Stimulated activated CD4-positive, alpha-beta T cell treated with anti-CD3 and anti-CD28 coated beads, Interleukin-15, amount 100 ng/mL, for 48 hours (primary cell): ENCODE measurements at regions not wholly inside any gene's neighbourhood (a gene's known extent, or its start where the extent isn't known, plus 50 kb on each side); places are given as distances from the start of the nearest gene placed in this dataset.

Experiments used
- DNase-seq, 2 donors: peaks; one replicate each; pipeline ENCODE4 v3.0.0-alpha.2; 2020; ENCODE audit warnings: low read depth in 2 of 2

DNA sequence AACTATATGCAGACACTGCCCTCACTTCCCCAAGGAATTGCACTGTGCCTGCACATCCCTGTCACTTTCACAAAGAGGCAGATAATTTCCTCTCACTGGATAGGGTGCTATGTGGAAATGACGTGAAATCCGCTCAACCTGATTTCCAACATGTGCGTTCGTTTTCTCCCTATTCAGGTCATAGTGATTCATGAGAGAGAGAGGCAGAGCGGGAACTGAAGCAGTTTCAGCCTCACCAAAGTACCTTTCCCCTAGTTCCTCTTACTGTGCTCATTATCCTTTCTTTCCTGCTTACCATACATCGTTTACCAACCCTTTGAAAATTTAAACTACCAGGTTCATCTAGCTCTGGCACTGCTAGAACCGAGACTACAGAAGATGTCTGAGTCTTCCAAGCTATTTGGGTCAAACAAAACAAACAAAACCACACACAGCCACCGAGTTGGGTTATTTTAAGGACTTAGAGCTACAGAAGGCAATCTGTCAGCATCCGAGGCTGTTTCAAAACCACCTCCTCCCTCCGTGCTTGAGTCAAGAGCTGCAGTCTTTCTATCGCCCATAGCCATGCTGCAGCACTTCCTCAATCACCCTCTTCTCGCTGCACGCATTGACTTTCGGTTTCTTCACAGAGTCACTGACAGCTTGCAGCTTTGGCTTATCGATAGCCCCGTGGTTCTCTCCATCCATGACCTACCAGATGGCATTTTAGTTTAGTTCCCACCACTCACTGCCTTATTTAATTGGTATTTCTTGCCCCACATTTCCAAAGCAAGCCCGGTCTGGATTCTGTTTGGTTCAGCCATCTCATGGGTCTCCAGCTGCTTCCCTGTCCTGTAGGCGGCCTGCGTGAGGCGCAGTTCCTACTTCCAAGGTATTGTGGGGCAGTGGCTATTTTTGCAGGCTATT, 1395.8 kb downstream of the EFNB2 start:
- peak; percentile 41 to 42 for DNase-seq

DNA sequence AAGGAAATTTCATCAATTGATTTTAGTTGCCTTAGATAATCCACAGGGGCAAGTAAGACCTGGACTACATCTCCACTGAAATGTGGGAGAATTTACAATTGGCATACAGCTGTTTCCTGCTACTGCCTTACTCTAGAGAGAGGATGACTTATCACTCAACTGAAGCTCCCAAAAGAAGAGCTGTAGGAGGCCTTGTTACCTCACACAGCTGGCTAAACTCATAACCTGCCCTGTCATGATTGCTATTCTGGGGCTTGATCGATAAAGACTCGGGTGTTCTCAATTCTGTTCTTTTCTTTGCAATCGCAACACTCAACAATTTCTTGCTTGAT, 1396.4 kb downstream of the EFNB2 start:
- no peak for DNase-seq

GRCh38 chr13:105135852-105136615, 1399.4 kb downstream of the EFNB2 start:
- DNase-seq, result no peak

GRCh38 chr13:105127732-105128131, 1407.7 kb downstream of the EFNB2 start:
- DNase-seq, result no peak

DNA sequence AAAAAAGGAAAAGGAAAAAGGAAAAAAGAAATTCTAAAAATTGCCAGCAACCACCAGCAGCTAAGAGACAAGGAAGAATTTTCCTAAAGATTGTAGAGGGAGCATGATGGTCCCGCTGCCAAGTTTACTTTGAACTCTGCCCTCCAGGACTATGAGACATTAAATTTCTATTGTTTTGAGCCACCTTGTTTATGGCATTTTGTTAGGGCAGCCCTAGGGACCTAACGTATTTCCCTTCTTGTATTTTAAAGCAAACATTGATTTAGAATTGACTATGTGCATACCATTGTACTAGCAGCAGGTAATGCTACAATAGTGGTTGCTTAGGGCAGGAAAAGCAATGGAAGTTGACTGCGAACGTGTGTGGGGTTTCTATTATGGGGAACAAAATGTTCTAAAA, 1414.2 kb downstream of the EFNB2 start:
- no peak for DNase-seq

GRCh38 chr13:105118426-105118985, 1417.0 kb downstream of the EFNB2 start:
- no peak for DNase-seq

GRCh38 chr13:105116966-105117365, 1418.5 kb downstream of the EFNB2 start:
- no peak for DNase-seq

GRCh38 chr13:105112561-105112960, 1422.9 kb downstream of the EFNB2 start:
- DNase-seq, result no peak

- no peak for DNase-seq
Observed at GRCh38 chr13:105107781-105108180, 1427.7 kb downstream of the EFNB2 start.

GRCh38 chr13:105105471-105105870, 1430.0 kb downstream of the EFNB2 start:
- no peak for DNase-seq

DNA sequence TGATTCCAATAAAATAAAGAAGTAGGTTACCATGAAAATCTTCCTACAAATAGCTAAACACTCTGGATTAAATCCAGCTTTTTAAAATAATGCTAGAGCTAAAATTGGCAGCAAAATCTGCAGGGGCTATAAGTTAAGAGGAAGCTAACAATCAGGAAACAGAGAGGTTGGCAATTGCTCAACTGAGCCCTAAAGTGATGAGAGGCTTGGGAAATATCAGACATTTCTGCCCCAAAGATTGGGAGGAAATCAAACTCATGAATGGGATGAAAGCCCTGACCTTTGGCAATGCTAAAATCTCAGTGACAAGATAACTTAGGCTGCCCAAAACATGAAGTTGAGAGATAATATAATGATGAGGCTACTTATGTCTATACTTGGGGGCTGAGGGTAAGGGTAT, 1437.9 kb downstream of the EFNB2 start:
- DNase-seq, result no peak

DNA sequence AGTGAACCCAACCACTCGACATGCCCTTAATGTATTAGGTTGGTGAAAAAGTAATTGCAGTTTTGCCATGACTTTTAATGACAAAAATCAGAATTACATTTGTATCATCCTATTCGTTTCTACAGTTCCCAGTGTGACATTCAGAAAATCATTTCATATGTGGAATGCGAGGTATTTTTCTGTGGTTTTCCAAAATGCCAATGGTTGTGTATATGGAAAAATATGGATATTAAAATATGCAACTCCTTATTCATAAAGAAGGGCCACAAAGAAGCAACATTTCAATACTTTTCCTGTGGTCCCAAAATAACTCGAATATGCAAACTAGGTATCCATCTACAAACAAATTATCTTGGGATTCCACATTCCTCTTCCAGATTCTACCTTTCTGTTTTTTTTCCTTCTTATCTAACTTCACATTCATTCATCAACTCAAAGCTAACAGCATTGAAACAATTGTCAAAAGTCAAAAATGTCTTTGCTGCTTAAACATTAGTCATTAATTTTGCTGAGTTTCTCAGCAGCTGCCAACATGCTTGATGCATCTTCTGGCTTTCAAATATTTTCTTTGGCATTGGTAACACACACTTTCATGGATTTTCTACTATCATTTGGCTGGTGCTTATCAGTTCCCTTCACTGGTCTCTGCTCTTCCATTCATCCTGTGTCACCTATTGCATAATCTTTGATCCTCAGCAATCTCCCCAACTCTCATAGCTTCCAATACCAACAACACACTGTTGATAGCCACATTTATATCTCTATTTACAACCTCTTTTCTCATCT, 1445.4 kb downstream of the EFNB2 start:
- no peak for DNase-seq

GRCh38 chr13:105087945-105088344, 1447.5 kb downstream of the EFNB2 start:
- no peak for DNase-seq

GRCh38 chr13:105084931-105085330, 1450.5 kb downstream of the EFNB2 start:
- DNase-seq, result no peak

DNA sequence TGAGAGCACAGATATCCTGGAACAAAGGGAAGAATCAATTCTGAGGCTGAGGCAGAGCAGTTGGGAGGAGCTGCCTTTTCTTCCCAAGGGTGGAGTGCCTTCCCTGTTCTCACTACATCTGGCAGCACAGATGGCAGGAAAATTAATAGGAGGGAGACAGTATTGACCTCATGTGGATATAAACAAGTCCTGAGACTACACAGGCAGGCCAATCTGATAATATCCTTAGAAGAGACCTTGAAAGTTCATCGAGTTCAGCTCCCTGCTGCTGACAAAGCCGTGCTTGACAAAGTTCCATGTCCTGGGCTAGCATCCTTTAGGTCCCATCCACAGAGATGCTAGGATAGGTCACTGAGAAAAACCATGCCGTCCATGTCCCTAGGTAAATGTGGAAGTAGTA, 1451.5 kb downstream of the EFNB2 start:
- no peak for DNase-seq

DNA sequence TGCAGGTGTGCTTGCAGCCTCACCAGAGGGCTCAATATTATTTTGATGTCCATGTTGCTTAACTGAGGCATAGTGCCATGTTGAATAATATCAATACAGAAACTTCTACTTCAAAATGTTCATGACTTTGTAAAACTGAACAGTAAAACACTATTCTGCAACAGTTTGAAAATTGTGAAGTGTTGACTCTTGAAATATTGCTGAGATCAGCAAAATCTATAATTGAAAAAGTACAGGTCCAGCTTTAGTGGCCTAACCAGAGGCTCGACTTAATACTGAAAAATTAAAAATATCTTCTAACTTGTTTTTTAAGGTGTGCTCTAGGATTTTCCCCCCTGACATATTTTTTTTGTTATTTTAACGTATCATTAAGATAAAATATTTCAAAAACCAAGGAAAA, 1460.7 kb downstream of the EFNB2 start:
- no peak for DNase-seq

DNA sequence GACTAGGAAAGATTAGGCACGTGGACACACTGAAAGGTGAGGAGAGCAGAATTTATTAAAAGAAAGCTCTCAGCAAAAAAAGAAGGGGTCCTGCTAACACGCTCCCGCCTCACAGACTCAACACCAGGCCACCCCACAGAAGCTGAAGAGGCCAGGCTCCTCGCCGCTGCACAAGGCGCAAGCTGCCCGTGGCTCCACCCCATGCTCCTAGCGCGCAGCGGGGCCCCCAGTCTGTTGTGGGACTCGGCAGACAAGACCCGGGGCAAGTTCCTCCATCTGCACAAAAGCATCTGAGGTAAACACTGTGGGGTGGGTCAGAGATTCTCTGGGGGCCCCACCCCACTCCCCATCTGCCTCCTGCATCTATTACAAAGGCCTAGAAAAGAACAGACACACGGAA, 1462.4 kb downstream of the EFNB2 start:
- DNase-seq, result no peak

DNA sequence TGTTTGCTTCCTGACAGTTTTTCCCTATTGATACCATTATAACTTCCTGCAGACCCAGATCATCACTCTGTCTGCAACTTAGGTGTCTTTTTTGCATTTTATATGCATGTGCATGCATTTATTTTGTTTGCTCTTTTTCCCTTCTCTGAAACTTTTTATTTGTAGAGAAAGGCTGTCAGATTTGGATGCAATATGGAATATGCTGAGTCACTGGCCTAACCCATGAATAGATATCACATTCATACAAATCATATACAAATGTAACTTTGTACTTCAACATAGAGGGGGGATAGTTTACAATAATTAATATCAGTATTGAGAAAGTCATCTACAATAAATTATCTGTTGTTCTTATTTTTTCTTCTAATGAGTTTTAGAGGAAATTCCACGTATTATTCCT, 1465.0 kb downstream of the EFNB2 start:
- DNase-seq, result no peak

DNA sequence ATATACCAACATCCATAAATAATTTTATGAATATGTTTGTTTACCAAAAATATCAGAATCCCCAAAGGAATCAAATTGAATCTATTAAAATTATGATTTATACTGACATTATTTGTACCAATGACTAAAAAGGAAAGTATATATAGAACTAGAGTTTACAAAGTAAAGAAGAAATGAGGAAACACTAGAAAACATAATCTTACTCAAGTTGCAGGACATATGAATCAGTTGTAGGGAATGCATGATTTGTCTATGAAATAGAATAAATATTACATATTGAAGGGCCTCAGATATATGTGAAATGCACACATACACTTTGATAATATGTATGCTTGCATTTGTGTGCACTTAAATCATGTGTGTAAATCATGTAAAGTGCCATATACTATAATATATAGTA, 1466.4 kb downstream of the EFNB2 start:
- no peak for DNase-seq

DNA sequence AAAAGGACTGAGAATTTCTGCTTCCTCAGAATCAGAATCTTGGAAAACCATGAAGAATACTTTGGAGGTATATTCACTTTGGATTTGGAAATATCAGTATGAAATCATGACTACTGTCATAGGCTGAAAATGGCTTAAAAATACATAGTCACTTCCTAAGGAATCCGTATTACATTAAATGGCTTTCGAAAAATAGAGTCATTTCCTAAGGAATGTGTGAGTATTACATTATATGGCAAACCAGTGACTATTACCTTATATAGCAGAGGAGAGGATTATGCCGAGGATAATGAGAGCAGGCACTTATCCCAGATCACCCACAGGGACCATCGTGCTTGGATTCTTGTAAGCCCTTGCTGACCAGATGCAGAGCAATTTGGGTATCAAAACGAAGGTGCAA, 1471.8 kb downstream of the EFNB2 start:
- no peak for DNase-seq

DNA sequence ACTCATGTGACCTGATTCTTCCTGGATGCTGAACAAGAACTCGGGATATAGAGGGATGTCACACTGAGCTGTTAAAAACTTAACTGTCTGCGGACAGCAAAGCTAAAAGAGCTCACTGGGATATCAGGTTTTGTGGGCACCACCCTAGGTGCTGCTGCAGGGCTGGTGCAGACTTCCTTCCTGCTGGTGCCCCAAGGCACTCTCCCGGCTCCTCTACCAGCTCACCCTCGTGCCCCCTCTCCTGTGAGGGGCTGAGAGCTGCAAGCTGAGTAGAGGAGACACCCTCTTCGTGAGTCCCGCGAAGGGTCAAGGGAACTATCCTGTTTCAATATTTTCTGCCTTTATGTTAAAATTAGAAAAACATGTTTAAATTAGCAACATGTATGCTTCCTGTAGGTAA, 1475.7 kb downstream of the EFNB2 start:
- no peak for DNase-seq

DNA sequence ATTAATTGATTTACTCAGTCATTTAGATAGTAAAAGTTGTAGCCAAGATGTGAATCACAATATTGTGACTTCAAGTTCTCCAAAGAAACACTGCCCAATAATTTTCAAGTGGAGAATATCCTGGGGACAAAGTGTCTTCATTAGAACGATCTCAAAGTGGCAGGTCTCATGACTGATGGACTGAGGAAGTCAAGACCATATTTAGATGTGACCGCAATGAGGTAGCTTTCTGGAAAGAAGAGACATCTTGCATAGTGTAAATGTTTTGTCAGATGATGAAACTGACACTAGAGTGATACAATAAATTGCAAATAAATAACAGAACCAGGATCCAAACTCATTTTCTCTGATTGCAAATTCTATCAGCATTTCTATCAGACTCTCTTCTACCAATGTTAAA, 1476.9 kb downstream of the EFNB2 start:
- no peak for DNase-seq
